HepG2 (cell line): ENCODE measurements at regions not wholly inside any gene's neighbourhood (a gene's known extent, or its start where the extent isn't known, plus 50 kb on each side); places are given as distances from the start of the nearest gene placed in this dataset.

Source experiments
- ATAC-seq: fragments of 200-7000 bp; cut with Tn5 transposase; 3 replicates; pipeline ENCODE4 v1.9.1; 2020; ENCODE audit warnings: mild to moderate bottlenecking, moderate library complexity
- BruUV-seq: library from RNA; stranded (reverse); fragments of 400-500 nt; replicated peaks from 2 replicates; lab custom pipeline; 2021; lab: Mats Ljungman, UMichigan
- CTCF ChIA-PET: fragments of 300-600 bp; formaldehyde crosslinking; extraction: SDS; loops from one replicate; lab custom pipeline; 2021; ENCODE audit warnings: low total read pairs, inconsistent platforms, low intra/inter-chr PET ratio; lab: Yijun Ruan, JAX
- POLR2A ChIA-PET: fragments of 350-600 bp; sonication (Branson Sonifier 250); formaldehyde crosslinking; loops from one replicate; lab custom pipeline; 2020; ENCODE audit warnings: antibody characterized with exemption, inconsistent platforms; lab: Yijun Ruan, JAX
- DNase-seq: peaks from one replicate; pipeline ENCODE4 v3.0.0-alpha.2; 2015; ENCODE audit warnings: low spot score
- FAIRE-seq: peaks from 3 replicates; lab custom pipeline; 2011; peaks lifted over from hg19 to GRCh38; lab: Jason Lieb, UNC
- H2AFZ ChIP-seq: one replicate; pipeline ENCODE4 v1.6.1; 2011; ENCODE audit warnings: low read length, inconsistent platforms
- H3K27ac ChIP-seq: fragments of 300-600 bp; 3 replicates; pipeline ENCODE4 v1.8.0; 2011; ENCODE audit warnings: mixed run types, mild to moderate bottlenecking, mixed read lengths, low read length, inconsistent platforms; ENCODE audit not compliant: insufficient read depth; ENCODE audit errors: extremely low read length
- H3K27me3 ChIP-seq, 2 experiments: fragments of 200-600 bp in 1 of 2; 2 replicates in 1 of 2; 3 replicates in 1 of 2; pipeline versions ENCODE4 v1.6.0 to v1.8.0; 2011; ENCODE audit warnings: low read length in 2 of 2, mild to moderate bottlenecking in 2 of 2, moderate library complexity in 2 of 2, inconsistent platforms in 1 of 2; ENCODE audit not compliant: insufficient read depth in 2 of 2, control insufficient read depth in 1 of 2
- H3K36me3 ChIP-seq, 2 experiments: fragments of 200-600 bp in 1 of 2; replicated peaks in 1 of 2; 2 replicates in 1 of 2; 3 replicates in 1 of 2; pipeline versions ENCODE4 v1.5.1 to v1.8.0; 2011; ENCODE audit warnings: low read length in 2 of 2, inconsistent platforms in 1 of 2; ENCODE audit not compliant: insufficient read depth in 2 of 2, control insufficient read depth in 1 of 2
- H3K4me1 ChIP-seq: 2 replicates; pipeline ENCODE4 v1.5.1; 2012; ENCODE audit warnings: low read length, inconsistent platforms; ENCODE audit not compliant: insufficient read depth
- H3K4me2 ChIP-seq: 2 replicates; pipeline ENCODE4 v1.6.0; 2011; ENCODE audit warnings: low read depth, low read length, inconsistent platforms
- H3K4me3 ChIP-seq, 3 experiments: fragments of 200-600 bp in 1 of 3; sonication (generic), shearing (Covaris generic) in 1 of 3; replicated peaks in 1 of 3; 2 replicates each; pipeline ENCODE4 v1.5.1; 2011 to 2016; ENCODE audit warnings: low read length in 3 of 3, inconsistent platforms in 2 of 3, low read depth in 2 of 3, mild to moderate bottlenecking in 2 of 3, control low read depth in 1 of 3, mixed read lengths in 1 of 3; ENCODE audit not compliant: insufficient read depth in 1 of 3
- H3K79me2 ChIP-seq: one replicate; pipeline ENCODE4 v1.6.1; 2011; ENCODE audit warnings: low read length, inconsistent platforms; ENCODE audit not compliant: insufficient read depth
- H3K9ac ChIP-seq: 2 replicates; pipeline ENCODE4 v1.6.0; 2011; ENCODE audit warnings: mild to moderate bottlenecking, low read depth, low read length, inconsistent platforms; ENCODE audit not compliant: insufficient read depth
- H3K9me3 ChIP-seq: 2 replicates; pipeline ENCODE4 v1.5.1; 2012; ENCODE audit warnings: mild to moderate bottlenecking, low read length
- H4K20me1 ChIP-seq: 2 replicates; pipeline ENCODE4 v1.6.0; 2011; ENCODE audit warnings: inconsistent platforms, mild to moderate bottlenecking, low read length, moderate library complexity; ENCODE audit not compliant: insufficient read depth
- CEBPB ChIP-seq: IDR thresholded peaks from 2 replicates; pipeline ENCODE4 v1.6.1; 2011; ENCODE audit warnings: low read depth, low read length, improper control_type of control experiment, borderline replicate concordance
- CEBPG ChIP-seq: IDR thresholded peaks from 2 replicates; pipeline ENCODE4 v1.6.1; 2016
- PCBP2 ChIP-seq: fragments of 200-400 bp; formaldehyde crosslinking; optimal IDR thresholded peaks from 2 replicates; pipeline ENCODE3; 2018; ENCODE audit warnings: low read length, low read depth; ENCODE audit not compliant: poor library complexity, severe bottlenecking
- POGZ ChIP-seq: sonication (generic); formaldehyde crosslinking; IDR thresholded peaks from 2 replicates; pipeline ENCODE4 v1.4.0; 2020; ENCODE audit warnings: mild to moderate bottlenecking, missing genetic modification reagents
- SP4 ChIP-seq: sonication (generic); formaldehyde crosslinking; IDR thresholded peaks from 2 replicates; pipeline ENCODE4 v1.8.1; 2023; ENCODE audit warnings: mild to moderate bottlenecking, missing genetic modification reagents
- TFE3 ChIP-seq: IDR thresholded peaks from 2 replicates; pipeline ENCODE4 v1.6.1; 2016
- ZFP37 ChIP-seq: sonication (generic); formaldehyde crosslinking; IDR thresholded peaks from 2 replicates; pipeline ENCODE4 v1.4.0; 2020; ENCODE audit warnings: missing genetic modification reagents, borderline replicate concordance
- ZNF3 ChIP-seq: IDR thresholded peaks from 2 replicates; pipeline ENCODE4 v1.7.0; 2017; ENCODE audit warnings: inconsistent platforms
- ZNF430 ChIP-seq: sonication (generic); formaldehyde crosslinking; IDR thresholded peaks from 2 replicates; pipeline ENCODE4 v1.9.0; 2021; ENCODE audit warnings: mild to moderate bottlenecking, missing genetic modification reagents
- ZNF530 ChIP-seq: sonication (generic); formaldehyde crosslinking; IDR thresholded peaks from 2 replicates; pipeline ENCODE4 v1.5.0; 2020; ENCODE audit warnings: low read depth, mild to moderate bottlenecking, missing genetic modification reagents
- ZNF703 ChIP-seq: sonication (generic); formaldehyde crosslinking; IDR thresholded peaks from 2 replicates; pipeline ENCODE4 v1.5.1; 2020; ENCODE audit warnings: missing genetic modification reagents, mild to moderate bottlenecking, moderate library complexity, borderline replicate concordance
- ZNF883 ChIP-seq: sonication (generic); formaldehyde crosslinking; IDR thresholded peaks from 2 replicates; pipeline ENCODE4 v1.5.1; 2020; ENCODE audit warnings: mild to moderate bottlenecking, missing genetic modification reagents; ENCODE audit errors: not compliant biosample characterization
- WGBS: methylation state at CpG from one replicate; pipeline ENCODE4 v1.1.6; 2017; ENCODE audit warnings: low lambda C conversion rate; 5-methylcytosine and 5-hydroxymethylcytosine counted together
- in situ Hi-C: cut with HindIII; loops from 2 replicates; pipeline ENCODE4 v1.10.0; 2017; ENCODE audit warnings: low pct_unique_long_range_greater_than_20kb; ENCODE audit not compliant: extremely low pct_ligation_motif_present
- intact Hi-C: fragments of 100-400 bp; cut with micrococcal nuclease; formaldehyde crosslinking; loops from one replicate; pipeline ENCODE4 v1.10.0; 2022; ENCODE audit not compliant: unreplicated experiment
- TF ChIP-seq, protein P1 (sequence below): sonication (generic); formaldehyde crosslinking; IDR thresholded peaks from 2 replicates; pipeline ENCODE4 v1.4.0; 2020; ENCODE audit warnings: missing genetic modification reagents

- Histone ChIP-seq H3K4me1 (no peaks in the 10 kb centered on the region), H2AFZ (no peak overlapping the region), H4K20me1 (no peaks in the 10 kb centered on the region), H3K9me3 (no peaks in the 10 kb centered on the region), H3K4me3 (no peak overlapping the region), H3K27me3 (no peaks in the 10 kb centered on the region), H3K27ac (no peak overlapping the region), H3K4me2 (no peak overlapping the region), H3K9ac (no peak overlapping the region), H3K36me3 (no peaks in the 10 kb centered on the region), H3K79me2 (no peaks in the 10 kb centered on the region)
- ChIA-PET POLR2A (no interaction called here), CTCF (no interaction called here)
- in situ Hi-C loops: no loop called here
- BruUV-seq: no TSS peak
- ATAC-seq: no peak
- intact Hi-C loops: no loop called here
- no peak for DNase-seq
- FAIRE-seq: no peak
- TF ChIP-seq ZNF430 (CRISPR knock-in tag): no peak
- TF ChIP-seq ZNF703 (CRISPR knock-in tag): no peak
- TF ChIP-seq, protein P1, sequence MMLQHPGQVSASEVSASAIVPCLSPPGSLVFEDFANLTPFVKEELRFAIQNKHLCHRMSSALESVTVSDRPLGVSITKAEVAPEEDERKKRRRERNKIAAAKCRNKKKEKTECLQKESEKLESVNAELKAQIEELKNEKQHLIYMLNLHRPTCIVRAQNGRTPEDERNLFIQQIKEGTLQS: no peak
- no peak for TF ChIP-seq CEBPG (CRISPR knock-in tag)
- TF ChIP-seq ZNF3: no peak
- no peak for TF ChIP-seq SP4 (CRISPR knock-in tag)
- TF ChIP-seq CEBPB: no peak
- no peak for TF ChIP-seq TFE3
- TF ChIP-seq ZFP37: no peak
Observed at GRCh38 chr21:16372586-16372985, 642.8 kb downstream of the USP25 start.

GRCh38 chr21:16376673-16377072 is 646.9 kb downstream of the USP25 start:
- H3K79me2 ChIP-seq: no peaks in the 10 kb centered on the region
- WGBS: 0% methylated on average over 2 of the region's 2 CpGs
- in situ Hi-C loops (no loop called here), intact Hi-C loops (no loop called here)
- H3K36me3 ChIP-seq: no peaks in the 10 kb centered on the region
- H3K4me3 ChIP-seq: no peak overlapping the region
- ChIA-PET CTCF (no interaction called here), POLR2A (no interaction called here)
- no peaks in the 10 kb centered on the region for H4K20me1 ChIP-seq
- no peak overlapping the region for H3K27ac ChIP-seq
- no peak for FAIRE-seq
- BruUV-seq: no TSS peak
- H3K9me3 ChIP-seq: no peaks in the 10 kb centered on the region
- H3K4me2 ChIP-seq: no peak overlapping the region
- TF ChIP-seq POGZ (CRISPR knock-in tag) (no peak), ZNF883 (CRISPR knock-in tag) (no peak), PCBP2 (no peak), ZNF530 (CRISPR knock-in tag) (no peak)
- no peaks in the 10 kb centered on the region for H3K4me1 ChIP-seq
- H3K27me3 ChIP-seq: no peaks in the 10 kb centered on the region
- H3K9ac ChIP-seq: no peak overlapping the region
- ATAC-seq: no peak
- no peak for DNase-seq
- no peak overlapping the region for H2AFZ ChIP-seq
